HTR-8/SVneo (cell line): ENCODE measurements at regions not wholly inside any gene's neighbourhood (a gene's known extent, or its start where the extent isn't known, plus 50 kb on each side); places are given as distances from the start of the nearest gene placed in this dataset.

ENCODE experiments used
- DNase-seq: peaks from one replicate; pipeline ENCODE4 v3.0.0; 2011; ENCODE audit warnings: low spot score, mixed read lengths; ENCODE audit not compliant: insufficient read length
- FAIRE-seq: peaks from 2 replicates; lab custom pipeline; 2011; peaks lifted over from hg19 to GRCh38; lab: Jason Lieb, UNC

- no peak for FAIRE-seq
Observed at GRCh38 chr1:229815076-229815475, 189.0 kb downstream of the URB2 start.

GRCh38 chr1:229815961-229816360, 189.9 kb downstream of the URB2 start:
- no peak for DNase-seq
- no peak for FAIRE-seq

More at GRCh38 chr1:229815076-229815475, 189.0 kb downstream of the URB2 start:
- no peak for DNase-seq

DNA sequence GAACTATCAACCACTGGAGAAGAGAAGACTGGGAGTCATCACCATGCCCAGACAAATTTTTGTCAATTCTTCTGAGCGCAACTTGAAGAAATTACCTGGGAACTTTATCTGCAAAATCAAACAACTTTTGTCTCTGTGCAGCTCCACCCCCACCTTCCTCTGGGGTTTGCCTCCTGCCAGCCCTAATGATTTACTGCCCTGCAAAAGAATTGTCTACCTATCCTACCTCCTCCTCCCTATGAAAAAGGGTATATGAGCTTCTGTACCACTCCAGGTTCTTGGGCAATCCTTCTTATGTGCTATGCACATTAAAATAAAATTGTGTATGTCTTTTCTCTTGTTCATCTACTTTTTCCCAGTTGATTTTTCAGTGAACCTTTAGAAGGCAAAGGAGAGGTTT, 191.9 kb downstream of the URB2 start:
- no peak for DNase-seq
- no peak for FAIRE-seq

DNA sequence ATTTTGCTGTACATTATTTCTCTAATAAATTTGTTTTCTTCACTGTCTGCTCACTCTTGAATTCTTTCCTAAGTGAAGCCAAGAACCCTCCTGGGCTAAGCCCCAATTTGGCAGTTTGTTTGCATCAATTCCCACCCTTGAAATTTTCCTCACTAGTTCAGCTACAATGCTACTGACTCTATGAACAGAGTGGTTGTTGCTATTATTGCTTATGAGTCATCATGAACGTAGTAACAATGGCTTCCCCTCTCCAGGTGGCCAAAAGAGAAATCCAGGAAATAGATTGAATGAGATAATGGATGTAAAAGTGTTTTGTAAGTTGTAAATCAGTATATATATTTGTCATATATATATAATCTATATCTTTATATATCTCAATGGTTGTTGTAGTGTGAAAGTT, 193.0 kb downstream of the URB2 start:
- DNase-seq: no peak

DNA sequence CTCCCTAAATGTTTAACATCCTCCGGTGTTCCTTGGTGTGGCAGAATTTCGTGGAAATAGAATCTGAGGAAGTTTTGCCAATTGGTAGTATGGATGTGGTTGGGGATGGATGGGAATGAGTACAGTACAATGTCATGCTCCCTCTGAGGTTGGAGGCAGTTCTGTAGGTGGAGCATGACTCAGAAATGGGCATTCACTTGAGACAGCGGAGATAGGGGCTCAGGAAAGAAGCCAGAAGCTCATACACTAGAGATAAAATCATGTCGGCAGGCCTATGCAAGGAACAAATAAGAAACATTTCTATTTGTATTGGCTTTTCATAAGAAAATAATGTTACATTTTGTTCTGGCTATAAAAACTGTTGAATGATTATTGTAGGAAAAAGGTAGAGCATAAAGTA, 196.0 kb downstream of the URB2 start:
- FAIRE-seq: no peak
- DNase-seq: no peak

More for the DNA sequence above, 193.0 kb downstream of the URB2 start:
- no peak for FAIRE-seq

DNA sequence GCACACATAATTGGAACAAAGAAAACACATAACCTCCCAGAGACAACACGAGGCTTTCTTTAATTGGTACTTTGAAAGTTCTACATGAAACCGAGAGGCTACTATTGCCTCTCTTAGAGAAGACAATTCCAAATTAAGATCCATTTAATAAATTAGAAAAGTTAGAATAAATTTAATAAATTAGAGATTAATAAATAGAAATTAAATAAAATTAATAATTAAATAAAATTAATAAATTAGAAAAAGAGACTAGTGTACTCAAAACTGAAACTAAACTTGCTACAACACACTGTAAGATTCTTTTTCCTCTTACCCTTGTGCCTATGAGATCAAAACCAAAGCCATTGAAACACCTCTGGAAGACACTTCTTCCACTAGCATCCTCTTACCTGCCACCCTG, 199.0 kb downstream of the URB2 start:
- FAIRE-seq: no peak

GRCh38 chr1:229828461-229828860, 202.4 kb downstream of the URB2 start:
- FAIRE-seq: no peak
- DNase-seq: no peak

More for the DNA sequence above, 199.0 kb downstream of the URB2 start:
- DNase-seq: no peak

DNA sequence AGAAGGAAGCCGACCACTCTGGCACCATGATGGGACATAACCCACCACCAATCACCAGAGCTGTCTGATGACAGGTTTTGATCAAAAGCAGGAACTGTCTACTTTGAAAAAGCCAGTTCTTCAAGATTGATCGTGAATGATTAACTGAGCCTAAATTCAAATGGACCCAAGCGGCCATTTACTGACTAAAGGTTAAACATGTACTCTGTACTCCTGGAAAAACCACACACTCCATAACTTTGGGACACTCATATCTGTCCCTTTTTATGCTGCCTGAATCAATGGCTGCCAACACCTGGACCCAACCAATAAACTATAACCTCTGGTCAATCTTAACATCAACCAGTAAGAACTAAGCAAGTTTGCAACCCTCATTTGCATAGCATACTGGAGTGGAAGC, 206.6 kb downstream of the URB2 start:
- no peak for FAIRE-seq
- no peak for DNase-seq

DNA sequence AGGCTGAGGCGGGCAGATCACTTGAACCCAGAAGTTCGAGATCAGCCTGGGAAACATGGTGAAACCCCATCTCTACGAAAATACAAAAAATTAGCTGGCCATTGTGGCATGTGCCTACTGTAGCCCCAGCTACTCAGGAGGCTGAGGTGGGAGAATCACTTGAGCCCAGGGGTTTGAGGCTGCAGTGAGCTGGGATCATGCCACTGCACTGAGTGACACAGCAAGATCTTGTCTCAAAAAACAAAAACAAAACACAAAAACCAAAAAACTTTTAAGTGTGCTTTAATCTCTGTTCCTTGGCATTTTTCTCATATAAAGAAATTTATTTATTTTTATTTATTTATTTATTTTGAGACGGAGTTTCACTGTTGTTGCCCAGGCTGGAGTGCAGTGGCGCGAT, 208.2 kb downstream of the URB2 start:
- DNase-seq (no peak), FAIRE-seq (no peak)

- DNase-seq (no peak), FAIRE-seq (no peak)
Observed at GRCh38 chr1:229835226-229835625, 209.2 kb downstream of the URB2 start.

DNA sequence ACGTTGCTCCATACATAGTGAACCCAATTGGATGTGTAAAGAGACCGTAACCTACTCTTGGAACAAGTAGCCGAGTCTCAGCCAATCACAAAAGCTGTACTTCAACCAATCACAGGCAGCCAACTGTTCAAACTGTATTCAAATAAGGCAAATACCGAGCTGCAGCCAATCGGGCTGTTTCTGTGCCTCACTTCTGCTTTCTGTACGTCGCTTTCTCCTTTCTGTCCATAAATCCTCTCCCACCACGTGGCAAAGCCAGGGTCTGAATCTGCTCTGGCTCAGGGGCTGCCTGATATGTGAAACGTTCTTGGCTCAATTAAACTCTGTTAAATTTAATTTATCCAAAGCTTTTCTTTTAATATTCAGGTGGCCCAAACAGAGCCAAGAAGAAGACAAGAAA, 210.3 kb downstream of the URB2 start:
- DNase-seq (no peak), FAIRE-seq (no peak)

DNA sequence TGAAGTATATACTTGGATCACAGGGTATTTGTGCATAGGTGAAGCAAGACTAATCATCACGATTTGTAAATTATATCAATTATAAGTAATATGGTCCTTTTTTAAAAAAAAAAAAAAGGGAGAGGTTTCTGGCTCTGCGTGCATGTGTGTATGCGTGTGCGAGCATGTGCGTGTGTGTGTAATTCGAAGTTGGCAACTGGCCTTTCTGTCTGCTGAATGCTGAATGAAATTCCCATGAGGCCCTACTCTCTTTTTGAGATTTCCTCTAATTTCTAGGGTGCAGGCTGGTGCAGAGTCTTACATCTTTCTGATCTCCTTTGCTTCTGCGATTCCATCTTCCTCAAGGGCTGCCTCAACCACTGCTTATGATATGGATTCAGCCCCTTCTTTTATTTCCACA, 212.2 kb downstream of the URB2 start:
- FAIRE-seq (no peak), DNase-seq (no peak)

DNA sequence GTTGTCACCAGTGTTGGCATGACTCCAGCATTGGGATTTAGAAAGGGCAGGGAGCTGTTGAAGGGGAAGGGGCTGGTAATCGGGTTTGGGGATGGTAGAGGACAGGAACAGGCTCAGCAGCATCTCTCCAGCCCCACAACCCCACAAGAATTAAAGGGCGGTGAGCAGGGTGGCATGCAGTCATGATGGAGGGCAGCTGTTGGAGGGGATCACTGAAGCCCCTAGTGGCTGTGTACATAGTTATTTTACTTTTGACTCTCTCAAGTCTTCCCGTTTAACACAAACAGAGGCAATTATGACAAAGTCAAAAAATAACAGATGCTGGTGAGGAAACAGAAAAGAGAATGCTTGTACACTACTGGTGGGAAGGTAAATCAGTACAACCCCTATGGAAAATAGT, 213.8 kb downstream of the URB2 start:
- DNase-seq: no peak

GRCh38 chr1:229841230-229841629, 215.2 kb downstream of the URB2 start:
- FAIRE-seq (no peak), DNase-seq (no peak)

More for the DNA sequence above, 213.8 kb downstream of the URB2 start:
- no peak for FAIRE-seq

GRCh38 chr1:229842302-229843255, 216.5 kb downstream of the URB2 start:
- DNase-seq: no peak
- FAIRE-seq: no peak

- peak; percentile 27 for DNase-seq
- FAIRE-seq: no peak
Observed at GRCh38 chr1:229843627-229844238, 217.7 kb downstream of the URB2 start.

- FAIRE-seq (no peak), DNase-seq (no peak)
Observed at GRCh38 chr1:229844675-229845074, 218.6 kb downstream of the URB2 start.

DNA sequence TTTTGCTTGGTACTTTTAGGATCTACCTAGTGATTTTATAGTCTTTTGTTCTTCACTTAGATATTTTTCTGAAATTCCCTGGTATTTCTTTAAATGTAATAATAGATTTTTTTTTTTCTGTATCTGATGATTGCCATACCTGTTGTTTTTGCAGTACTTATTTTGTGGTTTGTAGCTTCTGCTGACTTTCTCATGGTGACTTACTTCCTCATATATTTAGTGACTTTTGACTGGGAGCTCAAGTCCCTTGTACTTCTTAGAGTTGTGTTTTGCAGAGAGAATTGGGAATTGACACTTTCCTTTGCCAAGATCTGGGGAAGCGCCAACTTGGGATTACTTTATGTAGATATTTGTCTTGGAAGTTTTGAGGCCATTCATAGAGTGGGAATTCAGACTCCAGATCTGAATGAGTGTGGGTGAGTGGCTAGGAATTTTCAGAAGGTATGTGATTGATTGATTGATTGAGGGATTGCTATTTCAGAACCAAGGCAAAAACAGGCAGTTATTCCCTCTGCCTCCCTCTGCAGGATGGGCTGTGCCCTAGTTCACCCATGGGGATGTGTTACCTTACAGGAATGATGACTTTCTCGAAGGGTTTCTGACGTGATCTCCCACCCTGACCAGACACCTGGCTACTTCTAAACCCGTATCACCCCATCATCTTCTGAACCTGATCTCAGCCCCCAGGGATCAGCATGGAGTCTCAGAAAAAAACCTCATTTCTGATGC, 219.5 kb downstream of the URB2 start:
- FAIRE-seq: no peak
- DNase-seq: no peak

DNA sequence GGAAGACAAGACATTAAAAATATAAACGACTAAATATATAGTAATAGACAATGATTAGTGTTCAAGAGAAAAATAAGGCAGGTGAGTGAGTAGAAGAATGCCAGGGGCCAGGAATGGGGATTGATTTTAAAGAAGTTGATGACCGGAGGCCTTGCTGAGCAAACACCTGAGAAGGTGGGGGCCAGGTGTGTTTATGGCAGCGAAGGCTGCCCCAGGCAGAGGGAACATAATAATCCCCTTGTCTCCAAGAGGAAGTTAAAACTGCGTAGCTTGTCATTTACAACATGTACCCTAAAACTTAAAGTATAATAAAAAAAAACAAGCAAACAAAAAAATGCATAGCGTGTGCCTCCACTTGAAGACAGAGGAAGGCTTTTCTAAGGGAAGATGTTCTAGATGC, 220.3 kb downstream of the URB2 start:
- FAIRE-seq: no peak
- DNase-seq: no peak

- peak; percentile 31 for DNase-seq
- FAIRE-seq: no peak
Observed at GRCh38 chr1:229848752-229849677, 218.0 kb upstream of the GALNT2 start.
